H1 (cell line): ENCODE measurements at regions not wholly inside any gene's neighbourhood (a gene's known extent, or its start where the extent isn't known, plus 50 kb on each side); places are given as distances from the start of the nearest gene placed in this dataset.

ENCODE experiments used
- CTCF ChIA-PET: fragments of 300-600 bp; sonication (Branson Sonifier 250); formaldehyde crosslinking; loops from one replicate; lab custom pipeline; 2021; ENCODE audit not compliant: partially characterized antibody; lab: Charles Lee
- POLR2A ChIA-PET: fragments of 300-600 bp; sonication (Branson Sonifier 250); formaldehyde crosslinking; loops from one replicate; lab custom pipeline; 2021; ENCODE audit warnings: inconsistent platforms; ENCODE audit not compliant: partially characterized antibody; lab: Charles Lee
- DNase-seq, 2 experiments: peaks; one replicate each; pipeline versions ENCODE4 v3.0.0 to v3.0.0-alpha.2; 2010 to 2022; ENCODE audit warnings: low spot score in 2 of 2, low read depth in 1 of 2, mixed read lengths in 1 of 2
- FAIRE-seq: peaks from 2 replicates; lab custom pipeline; 2011; peaks lifted over from hg19 to GRCh38; lab: Jason Lieb, UNC
- H2AFZ ChIP-seq: 2 replicates; pipeline ENCODE4 v1.8.1; 2012; ENCODE audit warnings: low read length, inconsistent platforms
- H2AK5ac ChIP-seq: 2 replicates; pipeline ENCODE4 v1.6.1; 2013; ENCODE audit warnings: low read depth, low read length
- H2BK120ac ChIP-seq: replicated peaks from 2 replicates; pipeline ENCODE3; 2013; ENCODE audit warnings: low read depth, low read length, inconsistent platforms
- H2BK12ac ChIP-seq: 2 replicates; pipeline ENCODE4 v1.6.1; 2013; ENCODE audit warnings: low read depth, low read length
- H2BK15ac ChIP-seq: 2 replicates; pipeline ENCODE4 v1.6.1; 2013; ENCODE audit warnings: low read length
- H2BK20ac ChIP-seq: 2 replicates; pipeline ENCODE4 v1.6.1; 2013; ENCODE audit warnings: low read length
- H2BK5ac ChIP-seq: 2 replicates; pipeline ENCODE4 v1.6.1; 2013; ENCODE audit warnings: low read depth, low read length
- H3K14ac ChIP-seq: 2 replicates; pipeline ENCODE4 v1.6.1; 2013; ENCODE audit warnings: inconsistent platforms; ENCODE audit not compliant: insufficient read length
- H3K18ac ChIP-seq: 2 replicates; pipeline ENCODE4 v1.6.1; 2013; ENCODE audit warnings: low read length; ENCODE audit errors: extremely low read depth
- H3K23ac ChIP-seq: 2 replicates; pipeline ENCODE4 v1.6.1; 2013; ENCODE audit warnings: inconsistent platforms; ENCODE audit not compliant: insufficient read length
- H3K23me2 ChIP-seq: 2 replicates; pipeline ENCODE4 v1.6.1; 2013; ENCODE audit warnings: low read depth, low read length
- H3K27ac ChIP-seq: 2 replicates; pipeline ENCODE4 v1.6.1; 2011; ENCODE audit warnings: low read depth, low read length, inconsistent platforms
- H3K27me3 ChIP-seq, 4 experiments: replicated peaks in 1 of 4; 1 replicate in 1 of 4; 2 replicates in 3 of 4; pipeline versions ENCODE4 v1.6.1 to v1.8.1; 2011 to 2013; ENCODE audit warnings: low read length in 3 of 4, mild to moderate bottlenecking in 3 of 4, inconsistent platforms in 2 of 4, mixed read lengths in 2 of 4, moderate library complexity in 1 of 4; ENCODE audit not compliant: control insufficient read depth in 3 of 4, insufficient read depth in 3 of 4; ENCODE audit errors: extremely low read depth in 1 of 4
- H3K36me3 ChIP-seq, 4 experiments: 2 replicates each; pipeline versions ENCODE4 v1.6.1 to v1.8.1; 2011 to 2013; ENCODE audit warnings: mild to moderate bottlenecking in 4 of 4, low read length in 3 of 4, moderate library complexity in 2 of 4, control low read depth in 1 of 4, inconsistent platforms in 1 of 4; ENCODE audit not compliant: insufficient read depth in 4 of 4, control insufficient read depth in 2 of 4
- H3K4ac ChIP-seq: replicated peaks from 2 replicates; pipeline ENCODE3; 2013; ENCODE audit warnings: low read length, low read depth, mixed read lengths, inconsistent platforms; ENCODE audit not compliant: insufficient read length
- H3K4me1 ChIP-seq, 4 experiments: replicated peaks in 1 of 4; 1 replicate in 1 of 4; 2 replicates in 3 of 4; pipeline versions ENCODE4 v1.6.1 to v1.8.1; 2011 to 2013; ENCODE audit warnings: low read length in 3 of 4, inconsistent platforms in 2 of 4, mixed read lengths in 1 of 4; ENCODE audit not compliant: insufficient read depth in 4 of 4, control insufficient read depth in 3 of 4
- H3K4me2 ChIP-seq, 2 experiments: 2 replicates each; pipeline versions ENCODE4 v1.6.1 to v1.8.1; 2011 to 2013; ENCODE audit warnings: low read depth in 2 of 2, low read length in 2 of 2, control low read depth in 1 of 2, inconsistent platforms in 1 of 2, mild to moderate bottlenecking in 1 of 2; ENCODE audit not compliant: insufficient read depth in 1 of 2
- H3K4me3 ChIP-seq, 4 experiments: fragments of 200-600, 300-600 bp in 1 of 4; sonication (generic), shearing (Covaris generic), sonication (Bioruptor Twin) in 1 of 4; 2 replicates each; pipeline versions ENCODE4 v1.5.1 to v1.8.1; 2011 to 2016; ENCODE audit warnings: low read length in 4 of 4, low read depth in 3 of 4, control low read depth in 2 of 4, inconsistent platforms in 2 of 4, mild to moderate bottlenecking in 2 of 4, mixed read lengths in 1 of 4, moderate library complexity in 1 of 4; ENCODE audit not compliant: insufficient read depth in 2 of 4; ENCODE audit errors: extremely low read depth in 1 of 4
- H3K56ac ChIP-seq: replicated peaks from 2 replicates; pipeline ENCODE3; 2013; ENCODE audit warnings: low read depth, mild to moderate bottlenecking, mixed read lengths, low read length, inconsistent platforms; ENCODE audit not compliant: insufficient read length
- H3K79me1 ChIP-seq: 2 replicates; pipeline ENCODE4 v1.6.1; 2013; ENCODE audit warnings: low read depth, low read length, control low read depth
- H3K79me2 ChIP-seq, 2 experiments: 2 replicates each; pipeline versions ENCODE4 v1.6.1 to v1.8.1; 2012 to 2013; ENCODE audit warnings: low read length in 2 of 2, mild to moderate bottlenecking in 2 of 2, inconsistent platforms in 1 of 2; ENCODE audit not compliant: insufficient read depth in 2 of 2, control insufficient read depth in 1 of 2
- H3K9ac ChIP-seq, 4 experiments: replicated peaks in 1 of 4; 1 replicate in 1 of 4; 2 replicates in 3 of 4; pipeline versions ENCODE4 v1.6.1 to v1.8.1; 2011 to 2013; ENCODE audit warnings: low read depth in 3 of 4, low read length in 3 of 4, control low read depth in 2 of 4, mild to moderate bottlenecking in 2 of 4, moderate library complexity in 2 of 4, inconsistent platforms in 1 of 4; ENCODE audit errors: extremely low read depth in 1 of 4
- H3K9me3 ChIP-seq, 2 experiments: 2 replicates each; pipeline versions ENCODE4 v1.6.1 to v1.8.1; 2012 to 2013; ENCODE audit warnings: mild to moderate bottlenecking in 2 of 2, moderate library complexity in 2 of 2, control low read depth in 1 of 2, inconsistent platforms in 1 of 2, low read depth in 1 of 2, low read length in 1 of 2, mixed read lengths in 1 of 2; ENCODE audit not compliant: insufficient read depth in 2 of 2
- H4K20me1 ChIP-seq, 2 experiments: replicated peaks in 1 of 2; 2 replicates each; pipeline versions ENCODE3 to v1.8.1; 2011 to 2013; ENCODE audit warnings: inconsistent platforms in 2 of 2, low read length in 2 of 2, mild to moderate bottlenecking in 1 of 2; ENCODE audit not compliant: insufficient read depth in 2 of 2, control insufficient read depth in 1 of 2
- H4K5ac ChIP-seq: 2 replicates; pipeline ENCODE4 v1.6.1; 2013; ENCODE audit warnings: low read length, low read depth, mixed read lengths, inconsistent platforms; ENCODE audit not compliant: insufficient read length
- H4K8ac ChIP-seq: 2 replicates; pipeline ENCODE4 v1.8.0; 2013; ENCODE audit warnings: mild to moderate bottlenecking, moderate library complexity, low read length, inconsistent platforms; ENCODE audit not compliant: insufficient read depth; ENCODE audit errors: extremely low read depth
- H4K91ac ChIP-seq: replicated peaks from 2 replicates; pipeline ENCODE3; 2013; ENCODE audit warnings: low read length, mixed read lengths, inconsistent platforms; ENCODE audit not compliant: insufficient read length
- ATF2 ChIP-seq: IDR thresholded peaks from 2 replicates; pipeline ENCODE4 v1.6.1; 2012; ENCODE audit warnings: low read length, inconsistent platforms
- BCL11A ChIP-seq, 2 experiments: IDR thresholded peaks; one replicate each; pipeline ENCODE4 v1.6.1; 2011; ENCODE audit warnings: low read depth in 2 of 2, low read length in 2 of 2, mild to moderate bottlenecking in 2 of 2
- CREB1 ChIP-seq: IDR thresholded peaks from 2 replicates; pipeline ENCODE4 v1.6.1; 2012; ENCODE audit warnings: inconsistent platforms
- GABPA ChIP-seq: IDR thresholded peaks from 2 replicates; pipeline ENCODE4 v1.6.1; 2011; ENCODE audit warnings: mild to moderate bottlenecking, low read length, moderate library complexity, borderline replicate concordance; ENCODE audit not compliant: insufficient read depth
- JUN ChIP-seq: IDR thresholded peaks from 2 replicates; pipeline ENCODE4 v1.6.1; 2011; ENCODE audit warnings: low read depth, mild to moderate bottlenecking, improper control_type of control experiment, low read length
- POLR2A ChIP-seq, 2 experiments: IDR thresholded peaks; 1 replicate in 1 of 2; 2 replicates in 1 of 2; pipeline ENCODE4 v1.6.1; 2011; ENCODE audit warnings: low read depth in 2 of 2, low read length in 2 of 2, mild to moderate bottlenecking in 2 of 2; ENCODE audit errors: control extremely low read depth in 1 of 2
- POU5F1 ChIP-seq: IDR thresholded peaks from 2 replicates; pipeline ENCODE4 v1.6.1; 2011; ENCODE audit warnings: low read depth, mild to moderate bottlenecking, low read length, moderate library complexity
- RAD21 ChIP-seq, 2 experiments: IDR thresholded peaks in 1 of 2; conservative IDR thresholded peaks in 1 of 2; 2 replicates each; pipeline ENCODE4 v1.6.1; 2011; ENCODE audit warnings: low read depth in 2 of 2, low read length in 2 of 2, improper control_type of control experiment in 1 of 2, inconsistent platforms in 1 of 2, mild to moderate bottlenecking in 1 of 2, moderate library complexity in 1 of 2
- SAP30 ChIP-seq: fragments of 300-600 bp; sonication (generic); IDR thresholded peaks from 2 replicates; pipeline ENCODE4 v1.7.1; 2012; ENCODE audit warnings: low read length, moderate library complexity, mild to moderate bottlenecking, inconsistent platforms; ENCODE audit not compliant: insufficient read depth, insufficient replicate concordance
- SUZ12 ChIP-seq: fragments of 200-600 bp; sonication (generic); IDR thresholded peaks from 2 replicates; pipeline ENCODE4 v1.6.1; 2012; ENCODE audit warnings: mild to moderate bottlenecking, inconsistent platforms, low read length, moderate library complexity, mixed read lengths
- TCF12 ChIP-seq: IDR thresholded peaks from 2 replicates; pipeline ENCODE4 v1.6.1; 2011; ENCODE audit warnings: low read depth, mild to moderate bottlenecking, low read length
- WGBS, 2 experiments: shearing (Covaris generic) in 1 of 2; methylation state at CpG; one replicate each; pipeline versions ENCODE4 v1.1.6 to v1.1.7; 2013 to 2015; ENCODE audit warnings: low lambda C conversion rate in 2 of 2, mixed read lengths in 2 of 2, inconsistent platforms in 1 of 2, low coverage in 1 of 2, missing lambda C conversion rate in 1 of 2; ENCODE audit not compliant: insufficient replicate concordance in 2 of 2, insufficient coverage in 1 of 2, insufficient read length in 1 of 2; ENCODE audit errors: extremely low coverage in 1 of 2, missing lambda C conversion rate in 1 of 2; 5-methylcytosine and 5-hydroxymethylcytosine counted together

GRCh38 chr13:88863116-88863515, 1191.9 kb downstream of the SLITRK5 start:
- Histone ChIP-seq H3K79me2 (no peaks in the 10 kb centered on the region), H3K79me1 (no peaks in the 10 kb centered on the region), H3K18ac (no peak overlapping the region), H3K36me3 (no peaks in the 10 kb centered on the region), H2BK5ac (no peak overlapping the region), H2BK12ac (no peak overlapping the region), H3K27me3 (no peaks in the 10 kb centered on the region), H3K23me2 (no peaks in the 10 kb centered on the region), H4K20me1 (no peaks in the 10 kb centered on the region), H4K8ac (no peak overlapping the region), H4K5ac (no peak overlapping the region), H2BK20ac (no peak overlapping the region), H3K23ac (no peak overlapping the region), H2BK120ac (no peak overlapping the region), H2AK5ac (no peak overlapping the region), H3K14ac (no peak overlapping the region), H4K91ac (no peak overlapping the region), H3K9ac (no peak overlapping the region), H2BK15ac (no peak overlapping the region), H3K9me3 (no peaks in the 10 kb centered on the region), H3K4ac (no peak overlapping the region), H3K56ac (no peak overlapping the region), H3K4me2 (no peak overlapping the region), H3K4me1 (no peaks in the 10 kb centered on the region), H3K4me3 (no peak overlapping the region), H2AFZ (no peak overlapping the region), H3K27ac (no peak overlapping the region)
- DNase-seq (no peak), FAIRE-seq (no peak)
- POLR2A ChIA-PET: no interaction called here
- WGBS, 2 experiments: 95% methylated on average over 4 of the region's 4 CpGs; no CpG with 5 or more reads in 1 of the 2 experiments
- CTCF ChIA-PET: interaction anchor here (0.6 to 1.2 kb wide), 2 partner anchors 21 to 113 kb away, joined by 3 read pairs; no protein-coding TSS in a partner anchor
- TF ChIP-seq SAP30: no peak
- TF ChIP-seq SUZ12: no peak
- no peak for TF ChIP-seq GABPA
- TF ChIP-seq RAD21 (IDR thresholded peaks at IDR 0.05 in 1 of 2, conservative IDR thresholded peaks at IDR 0.05 in 1 of 2; ENCODE audit: low read depth in 2 of 2, low read length in 2 of 2): no peak
- TF ChIP-seq JUN: no peak
- no peak for TF ChIP-seq BCL11A (IDR thresholded peaks at IDR 0.05; ENCODE audit: low read depth in 2 of 2, low read length in 2 of 2)
- no peak for TF ChIP-seq ATF2
- no peak for TF ChIP-seq CREB1
- TF ChIP-seq TCF12: no peak
- no peak for TF ChIP-seq POU5F1
- no peak for TF ChIP-seq POLR2A (IDR thresholded peaks at IDR 0.05; ENCODE audit: control extremely low read depth in 1 of 2, low read depth in 2 of 2, low read length in 2 of 2)
